ACC112 (cell line): ENCODE measurements at regions not wholly inside any gene's neighbourhood (a gene's known extent, or its start where the extent isn't known, plus 50 kb on each side); places are given as distances from the start of the nearest gene placed in this dataset.

Experiments
- H2AFZ ChIP-seq: fragments of 200-600 bp; sonication (generic); one replicate; pipeline ENCODE4 v1.6.0; 2017; ENCODE audit warnings: antibody characterized with exemption, low read length; ENCODE audit not compliant: unreplicated experiment
- H3K27ac ChIP-seq: fragments of 200-600 bp; sonication (generic); 2 replicates; pipeline ENCODE4 v1.5.1; 2014; ENCODE audit warnings: low read depth, mild to moderate bottlenecking, antibody characterized with exemption, low read length, moderate library complexity
- H3K27me3 ChIP-seq: fragments of 200-600 bp; sonication (generic); 2 replicates; pipeline ENCODE4 v1.6.1; 2014; ENCODE audit warnings: mild to moderate bottlenecking, antibody characterized with exemption, low read length, moderate library complexity, mixed read lengths; ENCODE audit not compliant: insufficient read depth
- H3K36me3 ChIP-seq: fragments of 200-600 bp; sonication (generic); 2 replicates; pipeline ENCODE4 v1.6.1; 2016; ENCODE audit warnings: mild to moderate bottlenecking, antibody characterized with exemption, low read length, moderate library complexity, mixed read lengths; ENCODE audit not compliant: insufficient read depth
- H3K4me1 ChIP-seq: fragments of 200-600 bp; sonication (generic); one replicate; pipeline ENCODE4 v1.6.1; 2016; ENCODE audit warnings: low read length, mixed read lengths; ENCODE audit not compliant: insufficient read depth, unreplicated experiment, control insufficient read depth
- H3K4me3 ChIP-seq: fragments of 200-600 bp; sonication (generic); 2 replicates; pipeline ENCODE4 v1.5.1; 2014; ENCODE audit warnings: mild to moderate bottlenecking, low read depth, low read length
- H3K79me2 ChIP-seq: fragments of 200-600 bp; sonication (generic); one replicate; pipeline ENCODE4 v1.6.0; 2016; ENCODE audit warnings: low read length; ENCODE audit not compliant: control insufficient read depth, unreplicated experiment, insufficient read depth

GRCh38 chr1:238861342-238862066 is 524.9 kb upstream of the CHRM3 start:
- Histone ChIP-seq H3K4me1 (no peaks in the 10 kb centered on the region), H3K27ac (no peak overlapping the region), H3K79me2 (no peaks in the 10 kb centered on the region), H3K36me3 (no peaks in the 10 kb centered on the region), H3K27me3 (no peaks in the 10 kb centered on the region), H3K4me3 (peak overlapping the region; percentile 54), H2AFZ (peak overlapping the region; percentile 38)

GRCh38 chr1:238833919-238834318 is 552.4 kb upstream of the CHRM3 start:
- Histone ChIP-seq H3K27ac (no peak overlapping the region), H3K36me3 (no peaks in the 10 kb centered on the region), H3K4me1 (no peaks in the 10 kb centered on the region)

GRCh38 chr1:238832106-238832505 is 554.3 kb upstream of the CHRM3 start:
- Histone ChIP-seq H3K4me1 (no peaks in the 10 kb centered on the region), H3K79me2 (no peaks in the 10 kb centered on the region), H2AFZ (no peak overlapping the region), H3K4me3 (no peak overlapping the region), H3K36me3 (no peaks in the 10 kb centered on the region), H3K27ac (no peak overlapping the region), H3K27me3 (no peaks in the 10 kb centered on the region)

More at GRCh38 chr1:238833919-238834318, 552.4 kb upstream of the CHRM3 start:
- no peaks in the 10 kb centered on the region for H3K79me2 ChIP-seq
- no peak overlapping the region for H3K4me3 ChIP-seq
- no peaks in the 10 kb centered on the region for H3K27me3 ChIP-seq
- no peak overlapping the region for H2AFZ ChIP-seq

GRCh38 chr1:238830036-238830611 is 556.2 kb upstream of the CHRM3 start:
- Histone ChIP-seq H3K4me1 (no peaks in the 10 kb centered on the region), H3K27me3 (no peaks in the 10 kb centered on the region), H3K4me3 (no peak overlapping the region), H3K79me2 (no peaks in the 10 kb centered on the region), H3K36me3 (no peaks in the 10 kb centered on the region), H2AFZ (no peak overlapping the region), H3K27ac (no peak overlapping the region)

- H2AFZ ChIP-seq = no peak overlapping the region
These were observed 559.5 kb upstream of the CHRM3 start for GRCh38 chr1:238826891-238827290.

GRCh38 chr1:238823416-238823815 is 563.0 kb upstream of the CHRM3 start:
- Histone ChIP-seq H2AFZ (no peak overlapping the region), H3K27me3 (no peaks in the 10 kb centered on the region), H3K27ac (no peak overlapping the region), H3K4me3 (no peak overlapping the region), H3K4me1 (no peaks in the 10 kb centered on the region), H3K36me3 (no peaks in the 10 kb centered on the region), H3K79me2 (no peaks in the 10 kb centered on the region)

More at GRCh38 chr1:238826891-238827290, 559.5 kb upstream of the CHRM3 start:
- no peak overlapping the region for H3K27ac ChIP-seq
- no peaks in the 10 kb centered on the region for H3K27me3 ChIP-seq
- no peaks in the 10 kb centered on the region for H3K79me2 ChIP-seq
- H3K4me3 ChIP-seq = no peak overlapping the region
- no peaks in the 10 kb centered on the region for H3K36me3 ChIP-seq
- no peaks in the 10 kb centered on the region for H3K4me1 ChIP-seq

GRCh38 chr1:238811211-238811879 is 575.0 kb upstream of the CHRM3 start:
- Histone ChIP-seq H3K36me3 (no peaks in the 10 kb centered on the region), H3K4me1 (no peaks in the 10 kb centered on the region), H2AFZ (no peak overlapping the region), H3K27me3 (no peaks in the 10 kb centered on the region), H3K4me3 (no peak overlapping the region), H3K79me2 (no peaks in the 10 kb centered on the region), H3K27ac (no peak overlapping the region)

- Histone ChIP-seq H3K27ac (no peak overlapping the region), H3K27me3 (no peaks in the 10 kb centered on the region), H3K36me3 (no peaks in the 10 kb centered on the region), H2AFZ (no peak overlapping the region), H3K4me3 (no peak overlapping the region), H3K79me2 (no peaks in the 10 kb centered on the region), H3K4me1 (no peaks in the 10 kb centered on the region)
These were observed 595.5 kb upstream of the CHRM3 start for GRCh38 chr1:238790882-238791281.

GRCh38 chr1:238789916-238790667 is 596.3 kb upstream of the CHRM3 start:
- no peaks in the 10 kb centered on the region for H3K36me3 ChIP-seq
- no peak overlapping the region for H2AFZ ChIP-seq
- H3K79me2 ChIP-seq = no peaks in the 10 kb centered on the region
- no peak overlapping the region for H3K4me3 ChIP-seq
- no peak overlapping the region for H3K27ac ChIP-seq
- H3K27me3 ChIP-seq = no peaks in the 10 kb centered on the region
- no peaks in the 10 kb centered on the region for H3K4me1 ChIP-seq

- Histone ChIP-seq H3K36me3 (no peaks in the 10 kb centered on the region), H3K4me1 (no peaks in the 10 kb centered on the region), H2AFZ (no peak overlapping the region), H3K79me2 (no peaks in the 10 kb centered on the region), H3K4me3 (no peak overlapping the region), H3K27ac (no peak overlapping the region), H3K27me3 (no peaks in the 10 kb centered on the region)
These were observed 598.9 kb upstream of the CHRM3 start for GRCh38 chr1:238787471-238787870.
